ENCODE measurements at regions not wholly inside any gene's neighbourhood (a gene's known extent, or its start where the extent isn't known, plus 50 kb on each side); places are given as distances from the start of the nearest gene placed in this dataset.

DNA sequence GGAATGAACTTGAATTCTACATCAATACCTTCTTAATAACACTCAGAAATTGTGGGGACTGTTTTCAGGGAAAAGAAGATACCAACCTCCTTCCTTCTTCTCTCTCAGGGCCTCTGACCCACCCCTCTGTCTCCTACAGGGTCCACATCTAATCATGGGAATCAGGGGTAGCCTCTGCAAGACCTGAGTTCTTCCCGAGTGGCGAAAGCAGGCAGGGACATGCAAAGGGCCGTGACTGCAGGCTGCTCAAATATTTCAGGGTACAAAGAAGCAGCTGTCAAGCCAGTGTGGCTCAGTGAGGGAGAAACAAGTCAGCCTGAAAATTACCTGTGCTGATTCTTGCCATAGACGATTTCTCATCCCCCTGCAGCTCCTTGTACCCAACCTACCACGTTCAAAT, 123.1 kb upstream of the PARP11 start:
- H3K9me3 ChIP-seq (ENCODE audit: control extremely low read depth in 1 of 3, control insufficient read depth in 2 of 3, insufficient read depth in 1 of 3, low read length in 2 of 3) = peaks cover 0 to 2% (median 0%) of the 10 kb centered on the region in 3 donors
- 79% methylated on average over 5 of the region's 5 CpGs for WGBS (ENCODE audit: insufficient coverage)
- ChIA-PET POLR2A (interaction anchor here (1.1 kb wide), 1 partner anchor 272 kb away, joined by 5 read pairs; no protein-coding TSS in a partner anchor), CTCF (interaction anchor here (0.6 to 15.2 kb wide), 11 partner anchors 11 to 668 kb away, joined by 3 to 293 read pairs (median 3); no protein-coding TSS in a partner anchor)
- H3K4me2 ChIP-seq (replicated peaks; ENCODE audit: low read depth, low read length, poor library complexity, severe bottlenecking) = no peak overlapping the region
- H3K27ac ChIP-seq (ENCODE audit: low read length in 2 of 2) = no peak overlapping the region
- no peak overlapping the region for H3K4me3 ChIP-seq (ENCODE audit: control extremely low read depth in 1 of 5, extremely low read depth in 1 of 5, insufficient read depth in 1 of 5, low read depth in 2 of 5, low read length in 4 of 5)
- DNase-seq (no peak), ATAC-seq (ENCODE audit: low read depth) (no peak)
- H3K79me2 ChIP-seq (ENCODE audit: control insufficient read depth, insufficient read depth, low read length) = no peaks in the 10 kb centered on the region
- TF ChIP-seq EZH2 (IDR thresholded peaks at IDR 0.05; ENCODE audit: borderline replicate concordance, insufficient read depth, low read depth, low read length, poor library complexity, severe bottlenecking) = no peak
- TF ChIP-seq, protein P1, sequence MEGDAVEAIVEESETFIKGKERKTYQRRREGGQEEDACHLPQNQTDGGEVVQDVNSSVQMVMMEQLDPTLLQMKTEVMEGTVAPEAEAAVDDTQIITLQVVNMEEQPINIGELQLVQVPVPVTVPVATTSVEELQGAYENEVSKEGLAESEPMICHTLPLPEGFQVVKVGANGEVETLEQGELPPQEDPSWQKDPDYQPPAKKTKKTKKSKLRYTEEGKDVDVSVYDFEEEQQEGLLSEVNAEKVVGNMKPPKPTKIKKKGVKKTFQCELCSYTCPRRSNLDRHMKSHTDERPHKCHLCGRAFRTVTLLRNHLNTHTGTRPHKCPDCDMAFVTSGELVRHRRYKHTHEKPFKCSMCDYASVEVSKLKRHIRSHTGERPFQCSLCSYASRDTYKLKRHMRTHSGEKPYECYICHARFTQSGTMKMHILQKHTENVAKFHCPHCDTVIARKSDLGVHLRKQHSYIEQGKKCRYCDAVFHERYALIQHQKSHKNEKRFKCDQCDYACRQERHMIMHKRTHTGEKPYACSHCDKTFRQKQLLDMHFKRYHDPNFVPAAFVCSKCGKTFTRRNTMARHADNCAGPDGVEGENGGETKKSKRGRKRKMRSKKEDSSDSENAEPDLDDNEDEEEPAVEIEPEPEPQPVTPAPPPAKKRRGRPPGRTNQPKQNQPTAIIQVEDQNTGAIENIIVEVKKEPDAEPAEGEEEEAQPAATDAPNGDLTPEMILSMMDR (IDR thresholded peaks at IDR 0.05) = no peak
- Mint-ChIP-seq H3K4me1 (peaks cover 4% of the 10 kb centered on the region), H3K27me3 (peaks cover 10% of the 10 kb centered on the region), H3K9me3 (ENCODE audit: insufficient read depth) (no peaks in the 10 kb centered on the region), H3K4me3 (no peak overlapping the region), H3K27ac (peak overlapping the region; percentile 21)
- no peak overlapping the region for H3K9ac ChIP-seq (ENCODE audit: low read length)
- H3K36me3 ChIP-seq (replicated peaks in 1 of 2; ENCODE audit: control extremely low read depth in 1 of 2, control insufficient read depth in 1 of 2, extremely low read depth in 1 of 2, insufficient read depth in 2 of 2, low read length in 1 of 2) = no peaks in the 10 kb centered on the region
- intact Hi-C loops (cut with micrococcal nuclease) = loop anchor here (1.0 kb wide), 1 partner anchor 111 kb away; no protein-coding TSS in a partner anchor
- H3K27me3 ChIP-seq (replicated peaks in 1 of 4; ENCODE audit: control extremely low read depth in 1 of 4, control insufficient read depth in 3 of 4, insufficient read depth in 4 of 4, low read length in 3 of 4) = peaks cover 0 to 3% (median under 1%) of the 10 kb centered on the region in 4 experiments
- no peak overlapping the region for H2AFZ ChIP-seq (ENCODE audit: insufficient read depth, low read depth, low read length, poor library complexity, severe bottlenecking)
- H4K20me1 ChIP-seq (ENCODE audit: control insufficient read depth, insufficient read depth, low read length, poor library complexity, severe bottlenecking) = no peaks in the 10 kb centered on the region
- peaks cover 4 to 8% of the 10 kb centered on the region in 2 donors for H3K4me1 ChIP-seq (ENCODE audit: control insufficient read depth in 2 of 2, insufficient read depth in 2 of 2, low read length in 2 of 2)

DNA sequence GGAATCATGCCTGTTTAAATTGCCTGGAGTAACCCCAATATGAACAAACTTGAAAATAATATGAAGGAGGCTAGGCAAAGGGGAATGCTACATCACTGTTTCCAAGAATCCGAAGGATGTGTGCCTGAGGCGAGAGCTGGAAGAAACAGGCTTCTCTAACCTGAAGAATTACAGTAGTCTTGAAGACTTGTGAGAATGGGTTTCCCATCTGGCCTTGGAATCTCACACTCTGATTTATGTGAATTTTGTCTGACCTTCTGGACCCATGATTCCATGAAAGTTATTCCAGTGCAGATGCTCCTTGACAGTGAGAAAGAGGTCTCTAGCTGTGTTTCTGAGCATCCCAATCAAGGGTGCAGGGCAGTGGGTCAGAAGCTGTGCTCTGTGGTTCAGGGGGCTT, 122.1 kb upstream of the PARP11 start:
- no peak overlapping the region for H3K4me3 Mint-ChIP-seq
- Histone ChIP-seq H3K79me2 (ENCODE audit: control insufficient read depth, insufficient read depth, low read length) (no peaks in the 10 kb centered on the region), H3K9me3 (ENCODE audit: control extremely low read depth in 1 of 3, control insufficient read depth in 2 of 3, insufficient read depth in 1 of 3, low read length in 2 of 3) (no peaks in the 10 kb centered on the region), H3K4me1 (ENCODE audit: control insufficient read depth in 2 of 2, insufficient read depth in 2 of 2, low read length in 2 of 2) (peaks cover 4 to 8% of the 10 kb centered on the region in 2 donors), H3K4me2 (replicated peaks; ENCODE audit: low read depth, low read length, poor library complexity, severe bottlenecking) (no peak overlapping the region), H3K36me3 (replicated peaks in 1 of 2; ENCODE audit: control extremely low read depth in 1 of 2, control insufficient read depth in 1 of 2, extremely low read depth in 1 of 2, insufficient read depth in 2 of 2, low read length in 1 of 2) (no peaks in the 10 kb centered on the region), H2AFZ (ENCODE audit: insufficient read depth, low read depth, low read length, poor library complexity, severe bottlenecking) (no peak overlapping the region), H3K27ac (ENCODE audit: low read length in 2 of 2) (no peak overlapping the region), H3K27me3 (replicated peaks in 1 of 4; ENCODE audit: control extremely low read depth in 1 of 4, control insufficient read depth in 3 of 4, insufficient read depth in 4 of 4, low read length in 3 of 4) (peaks cover 0 to 2% (median 0%) of the 10 kb centered on the region in 4 experiments), H4K20me1 (ENCODE audit: control insufficient read depth, insufficient read depth, low read length, poor library complexity, severe bottlenecking) (no peaks in the 10 kb centered on the region), H3K9ac (ENCODE audit: low read length) (no peak overlapping the region), H3K4me3 (ENCODE audit: control extremely low read depth in 1 of 5, extremely low read depth in 1 of 5, insufficient read depth in 1 of 5, low read depth in 2 of 5, low read length in 4 of 5) (no peak overlapping the region)
- ChIA-PET CTCF (interaction anchor here (0.8 to 15.2 kb wide), 8 partner anchors 10 to 283 kb away, joined by 3 to 293 read pairs (median 6); partner anchors contain the start of gene CCND2), POLR2A (no interaction called here)
- 100% methylated on average over 1 of the region's 2 CpGs for WGBS (ENCODE audit: insufficient coverage)
- H3K27me3 Mint-ChIP-seq = peaks cover 10% of the 10 kb centered on the region
- no peaks in the 10 kb centered on the region for H3K9me3 Mint-ChIP-seq (ENCODE audit: insufficient read depth)
- no peak overlapping the region for H3K27ac Mint-ChIP-seq
- DNase-seq (no peak), ATAC-seq (ENCODE audit: low read depth) (no peak)
- no peak for TF ChIP-seq EZH2 (IDR thresholded peaks at IDR 0.05; ENCODE audit: borderline replicate concordance, insufficient read depth, low read depth, low read length, poor library complexity, severe bottlenecking)
- TF ChIP-seq, protein P1 (IDR thresholded peaks at IDR 0.05) = no peak
- intact Hi-C loops (cut with micrococcal nuclease) = loop anchor here (1.0 to 2.0 kb wide), 3 partner anchors 110 to 531 kb away; no protein-coding TSS in a partner anchor
- peaks cover 4% of the 10 kb centered on the region for H3K4me1 Mint-ChIP-seq
